Kasumi-1 (cell line): ENCODE measurements at regions not wholly inside any gene's neighbourhood (a gene's known extent, or its start where the extent isn't known, plus 50 kb on each side); places are given as distances from the start of the nearest gene placed in this dataset.
"Not testable (repeated sequence)": the region's sequence is repeated elsewhere in the genome, so short reads cannot be mapped to it uniquely, and the experiment has no call there.

Experiments used
- DNase-seq, 2 experiments: peaks; one replicate each; lab custom pipeline; 2025; lab: John Stamatoyannopoulos, UW

DNA sequence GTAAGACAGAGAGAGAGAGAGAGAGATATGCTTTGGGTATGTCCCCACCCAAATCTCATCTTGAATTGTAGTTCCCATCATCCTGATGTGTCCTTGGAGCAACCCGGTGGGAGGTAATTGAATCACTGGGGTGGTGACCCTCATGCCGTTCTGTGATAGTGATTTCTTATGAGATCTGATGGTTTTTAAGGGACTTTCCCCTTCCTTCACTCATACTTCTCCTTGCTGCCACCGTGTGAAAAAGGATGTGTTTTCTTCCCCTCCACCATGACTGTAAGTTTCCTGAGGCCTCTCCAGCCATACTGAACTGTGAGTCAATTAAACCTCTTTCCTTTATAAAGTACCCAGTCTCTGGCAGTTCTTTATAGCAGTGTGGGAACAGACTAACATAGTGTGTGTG is 60.3 kb downstream of the EOMES start:
- no peak for DNase-seq

DNA sequence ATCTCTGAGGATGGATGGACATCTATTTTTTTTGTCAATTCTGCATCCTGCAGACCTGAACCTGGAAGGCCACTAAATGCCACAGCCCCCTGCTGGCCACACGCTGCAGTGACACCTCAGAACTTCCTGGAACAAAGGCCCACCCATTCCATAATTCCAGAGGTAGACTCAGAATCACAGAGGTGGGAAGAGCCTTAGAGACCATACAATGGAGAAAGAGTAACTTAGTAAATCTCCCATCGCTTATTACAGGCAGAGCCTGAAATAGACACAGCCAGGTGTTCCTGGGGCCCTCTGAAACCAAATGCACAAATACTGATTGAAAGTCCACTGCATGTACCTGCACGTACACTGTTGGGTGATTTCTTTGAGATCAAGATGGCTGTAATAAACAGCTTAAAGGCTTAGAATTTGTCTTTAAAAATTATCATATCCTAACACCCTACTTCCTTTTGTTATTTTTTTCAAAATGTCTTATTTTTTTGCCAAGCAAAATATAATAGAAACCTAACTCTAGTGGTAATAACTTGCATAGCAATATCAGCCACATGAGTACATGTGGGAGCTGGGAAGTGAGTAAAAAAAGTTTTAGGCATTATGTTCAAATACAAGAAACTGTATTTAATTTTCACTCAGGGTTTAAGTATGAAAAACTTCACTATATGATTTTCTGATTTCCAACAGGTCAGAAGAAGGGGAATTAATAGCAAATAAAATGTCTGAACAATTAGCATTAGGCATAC is 62.7 kb downstream of the EOMES start:
- peak; percentile 41 to 42 for DNase-seq

DNA sequence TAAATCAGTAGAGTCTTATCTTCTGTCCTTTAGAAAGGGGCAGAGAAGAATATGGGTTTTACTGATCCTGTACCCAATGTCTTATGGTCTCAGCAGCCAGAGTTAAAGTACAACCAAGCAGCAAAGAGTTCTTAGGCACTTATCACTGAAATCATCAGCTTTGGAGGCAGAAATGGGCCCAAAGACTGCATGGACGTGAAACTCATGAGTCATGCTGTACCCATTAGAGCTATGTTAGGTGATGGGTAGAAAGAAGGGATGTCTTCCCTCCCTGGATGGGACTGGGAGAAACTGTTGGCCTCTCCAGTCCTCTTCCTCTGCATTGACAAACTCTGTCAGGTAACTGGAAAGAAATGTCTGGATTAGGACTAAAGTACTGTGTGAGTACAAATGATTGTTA is 63.4 kb downstream of the EOMES start:
- no peak for DNase-seq

DNA sequence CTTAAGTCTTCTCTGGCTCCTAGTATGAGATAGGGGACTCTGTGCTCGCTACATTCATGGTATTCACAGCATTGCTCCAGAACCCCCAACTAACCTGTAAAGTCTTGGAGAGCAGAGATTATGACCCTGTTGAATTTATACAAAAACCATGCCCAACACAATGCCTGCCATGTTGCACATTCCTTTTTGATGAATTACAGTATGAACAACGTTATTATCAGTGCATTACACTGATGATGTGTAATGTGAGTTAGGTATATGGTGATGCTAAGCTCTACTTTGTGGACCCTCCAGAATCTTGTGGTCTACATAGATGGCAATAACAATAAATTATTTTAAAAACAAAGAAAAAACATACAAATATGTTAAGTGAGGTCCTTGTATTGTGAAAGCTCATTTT is 64.3 kb downstream of the EOMES start:
- DNase-seq = no peak

DNA sequence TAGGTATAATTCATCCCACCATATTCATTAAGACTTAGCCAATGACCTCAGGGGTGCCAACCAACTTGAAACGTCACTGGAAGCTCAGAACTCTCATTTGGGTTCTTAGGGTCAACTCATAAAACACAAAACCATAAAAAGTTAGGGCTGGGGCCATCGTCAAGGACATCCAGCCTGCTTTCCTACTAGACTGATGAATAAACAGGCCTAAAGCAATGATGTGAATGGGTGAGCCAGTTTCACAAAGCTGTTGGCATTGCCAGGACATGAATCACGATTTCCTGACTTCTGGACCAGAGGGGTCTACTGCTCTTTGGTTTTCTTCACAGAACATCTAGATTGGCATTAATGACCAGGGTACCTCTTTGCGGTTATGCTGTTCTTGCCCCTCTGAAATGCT is 64.7 kb downstream of the EOMES start:
- no peak for DNase-seq

DNA sequence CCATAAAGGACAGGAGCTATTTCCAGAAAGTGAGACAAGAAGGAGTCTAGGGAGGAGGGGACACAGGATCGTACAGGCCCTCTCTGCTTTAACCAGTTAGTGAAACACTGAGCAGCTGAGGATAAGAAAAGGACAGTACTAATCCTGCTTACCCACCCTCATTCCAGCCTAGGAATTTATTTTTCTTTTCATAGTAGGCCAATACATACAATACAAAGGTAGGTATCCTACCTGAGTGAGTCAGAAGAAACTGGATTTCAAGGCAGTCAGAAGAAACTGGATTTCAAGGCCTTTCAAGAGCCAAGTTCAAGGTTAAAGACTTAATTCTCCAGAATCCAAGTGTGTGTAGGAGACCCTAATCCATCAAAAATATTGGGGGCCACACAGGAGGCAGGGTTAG is 65.3 kb downstream of the EOMES start:
- DNase-seq = no peak

DNA sequence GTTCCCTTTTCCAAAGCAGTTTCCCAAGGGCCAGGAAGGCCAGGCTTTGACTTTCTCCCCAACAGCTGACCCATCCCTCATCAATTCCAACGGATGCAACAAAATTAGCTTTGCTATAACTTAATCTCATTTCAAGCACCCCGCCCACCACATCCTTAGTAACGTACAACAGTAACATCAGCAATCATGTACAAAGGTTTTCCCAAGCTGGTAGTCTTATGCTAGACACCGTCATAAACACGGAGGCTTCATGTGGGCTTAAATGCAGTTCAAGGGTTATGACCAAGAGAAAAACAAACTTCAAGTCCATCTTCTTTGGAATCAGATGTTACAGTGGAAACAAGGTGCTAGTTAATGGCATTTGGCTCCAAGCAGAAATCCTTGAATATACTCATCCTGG is 66.6 kb downstream of the EOMES start:
- DNase-seq = no peak

DNA sequence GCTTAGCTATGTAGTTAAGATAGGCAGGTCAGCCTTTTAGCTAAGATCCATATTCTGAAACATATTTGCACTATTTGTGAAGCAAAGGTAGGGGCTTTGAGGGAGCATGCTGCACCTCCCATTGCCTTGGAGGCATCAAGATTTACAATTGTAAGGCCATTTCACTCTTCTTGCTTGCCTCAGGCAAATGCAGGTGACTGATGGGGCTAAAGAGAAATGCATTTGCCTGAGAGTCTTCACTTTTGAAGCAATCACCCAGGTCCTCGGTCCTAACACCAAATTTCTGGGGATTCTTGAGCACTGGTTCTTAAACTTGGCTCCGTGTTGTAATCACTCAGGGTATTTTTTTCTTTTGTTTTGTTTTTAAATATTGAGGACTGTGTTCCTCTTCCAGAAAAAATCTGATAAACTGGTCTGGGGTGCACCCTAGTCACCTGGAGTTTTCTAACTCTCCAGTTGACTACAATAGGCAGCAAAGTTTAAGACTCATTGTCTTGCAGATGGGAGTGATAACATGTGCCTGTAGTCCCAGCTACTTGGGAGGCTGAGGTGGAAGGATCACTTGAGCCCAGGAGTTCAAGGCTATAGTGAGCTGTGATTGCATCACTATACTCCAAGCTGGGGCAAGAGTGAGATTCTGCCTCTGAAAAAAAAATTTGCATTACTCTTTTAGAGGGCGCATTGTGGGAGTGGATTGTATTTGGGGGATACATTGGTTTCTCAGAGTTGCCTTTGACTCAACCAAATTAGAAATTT is 68.1 kb downstream of the EOMES start:
- no peak for DNase-seq

DNA sequence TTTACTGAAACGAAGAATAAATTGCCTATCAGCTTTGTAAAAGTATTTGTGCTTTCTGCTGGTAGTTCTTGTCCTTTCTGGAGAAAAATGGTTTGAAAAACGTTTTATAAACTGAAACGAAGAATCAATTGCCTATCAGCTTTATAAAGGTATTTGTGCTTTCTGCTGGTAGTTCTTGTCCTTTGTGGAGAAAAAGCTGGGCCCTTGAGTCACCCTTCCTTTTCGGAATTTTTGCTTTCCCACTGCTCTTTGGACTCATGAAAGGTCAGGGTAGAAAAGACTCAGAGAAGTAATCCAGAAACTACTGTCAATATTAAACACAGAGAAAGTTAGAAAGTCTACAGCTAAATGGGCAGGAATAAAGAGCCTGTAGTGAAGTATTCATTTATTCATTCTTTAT is 72.8 kb downstream of the EOMES start:
- DNase-seq = no peak

DNA sequence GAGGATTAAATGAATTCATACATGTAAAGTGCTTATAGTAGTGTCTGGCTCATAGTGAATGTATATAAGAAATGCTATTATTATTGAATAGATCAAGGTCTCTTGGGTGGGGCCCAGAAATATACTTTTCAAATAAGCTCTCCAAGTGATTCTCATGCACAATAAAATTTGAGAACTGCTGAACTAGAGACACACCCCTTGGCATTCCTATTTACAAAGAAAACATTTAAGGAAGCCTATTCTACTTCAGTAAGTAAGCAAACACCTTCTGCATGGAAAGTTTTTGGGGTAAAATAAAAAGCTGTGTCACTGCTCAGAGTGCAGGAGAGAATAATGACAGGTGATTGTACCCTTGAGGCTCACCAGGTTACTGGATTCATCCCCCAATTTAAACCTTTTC is 75.2 kb downstream of the EOMES start:
- DNase-seq = no peak

DNA sequence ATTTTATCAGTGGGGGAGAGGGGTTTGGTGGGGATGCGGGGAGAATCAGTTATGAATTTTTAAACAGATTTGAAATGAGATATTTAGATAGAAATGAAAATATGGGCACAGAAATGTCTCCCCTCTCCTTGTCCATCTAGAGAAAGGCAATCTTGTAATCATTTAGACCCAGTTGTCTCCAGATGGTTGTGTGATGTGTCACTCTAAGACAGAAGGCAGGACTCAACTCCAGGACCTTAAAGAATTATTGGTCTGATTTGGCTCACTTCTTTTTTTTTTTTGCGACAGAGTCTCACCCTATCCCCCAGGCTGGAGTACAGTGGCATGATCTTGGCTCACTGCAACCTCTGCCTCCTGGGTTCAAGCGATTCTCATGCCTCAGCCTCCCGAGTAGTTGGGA is 77.2 kb downstream of the EOMES start:
- no peak for DNase-seq

DNA sequence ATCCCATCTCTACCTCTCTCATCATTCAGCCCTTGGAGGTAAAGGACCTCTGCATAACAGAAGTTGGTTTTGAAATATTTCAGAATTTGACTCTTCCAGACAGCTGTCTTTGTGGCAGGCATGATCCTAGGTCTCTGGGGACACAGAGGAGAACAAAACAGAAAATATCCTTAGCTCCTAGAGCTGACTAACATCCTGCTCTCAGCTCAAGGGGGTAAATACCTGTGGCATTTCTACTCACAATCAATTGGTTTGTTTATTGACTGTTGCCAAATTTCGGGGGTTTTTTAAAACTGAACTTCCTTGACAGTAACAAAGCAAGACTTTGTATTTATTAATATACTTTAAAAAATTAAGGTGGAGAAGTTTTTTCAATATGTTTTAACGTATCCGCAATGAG is 78.8 kb downstream of the EOMES start:
- no peak for DNase-seq

DNA sequence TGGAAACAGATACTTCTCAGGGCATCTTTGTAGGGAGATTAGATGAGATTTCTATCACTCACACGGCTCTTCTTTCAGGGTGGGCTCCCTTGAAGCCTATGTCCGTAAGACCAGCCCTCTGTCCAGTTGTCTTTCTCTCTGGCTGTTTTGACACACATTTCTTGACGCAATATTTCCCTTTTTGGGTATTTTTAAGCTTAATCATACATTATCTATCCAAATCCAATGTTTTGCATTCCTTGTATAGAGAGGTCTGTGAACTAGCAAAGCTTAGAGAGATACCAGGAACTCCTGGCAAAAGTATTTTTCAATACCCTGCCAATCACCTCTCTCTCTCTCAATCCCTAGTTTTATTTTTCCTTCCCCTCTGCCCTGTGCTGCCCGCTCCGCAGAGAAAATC is 79.3 kb downstream of the EOMES start:
- DNase-seq = no peak

DNA sequence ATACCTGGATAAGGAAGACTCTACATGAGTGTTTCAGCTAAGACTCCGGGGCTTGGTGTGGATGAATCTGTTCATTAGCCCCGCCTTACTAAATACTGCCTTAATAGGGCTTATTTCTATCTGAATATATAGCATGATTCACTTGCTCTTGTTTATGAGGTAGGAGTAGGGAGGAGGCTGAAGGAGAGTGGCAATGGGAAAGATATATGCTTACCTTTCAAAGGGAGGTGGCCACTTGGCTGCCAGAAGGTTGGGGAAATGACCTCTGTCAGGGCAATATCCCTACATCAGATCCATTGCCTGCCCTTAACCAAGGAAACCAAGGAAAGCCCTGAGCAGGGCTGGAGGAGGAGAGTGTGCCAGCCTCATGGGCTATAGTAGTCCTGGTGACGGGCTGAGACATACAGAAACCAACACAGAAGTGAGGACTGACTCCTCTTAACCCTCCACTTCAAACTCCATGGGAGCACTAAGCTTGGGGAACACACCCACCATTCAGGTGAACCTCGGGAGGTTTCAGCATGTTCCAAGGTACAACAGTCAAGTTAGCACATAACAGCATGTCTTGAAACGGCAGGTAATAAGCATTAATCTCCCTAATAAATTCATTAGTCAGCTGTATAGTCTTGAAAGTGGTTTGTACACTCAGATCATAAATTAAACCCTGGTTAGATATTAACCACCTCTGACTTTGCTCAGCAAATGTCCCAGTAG is 80.1 kb downstream of the EOMES start:
- DNase-seq = no peak

DNA sequence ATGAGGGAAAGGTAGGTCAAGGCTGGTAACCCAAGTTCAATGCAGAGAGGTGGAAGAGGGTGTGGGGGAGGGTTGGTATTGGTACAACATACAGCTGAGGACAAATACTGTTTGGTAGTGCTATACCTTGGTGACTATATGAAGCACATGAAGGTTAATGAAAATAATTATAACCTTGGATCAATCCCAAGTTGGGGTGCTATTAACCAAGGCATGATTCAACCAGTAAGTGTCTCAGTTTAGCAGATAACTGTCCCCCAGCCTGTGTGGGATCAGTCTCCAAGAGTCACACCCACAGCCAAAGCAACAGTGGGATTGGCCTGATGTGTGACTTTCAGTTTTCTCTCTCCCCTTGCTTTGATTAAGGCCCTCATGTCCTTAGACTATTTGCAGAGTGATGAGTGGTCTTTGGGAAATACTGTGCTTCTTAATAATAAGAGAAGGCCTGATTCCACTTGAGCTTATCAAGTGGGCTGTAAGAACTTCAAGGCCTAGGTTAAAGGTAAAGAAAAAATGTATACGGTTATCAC is 80.8 kb downstream of the EOMES start:
- no peak for DNase-seq

DNA sequence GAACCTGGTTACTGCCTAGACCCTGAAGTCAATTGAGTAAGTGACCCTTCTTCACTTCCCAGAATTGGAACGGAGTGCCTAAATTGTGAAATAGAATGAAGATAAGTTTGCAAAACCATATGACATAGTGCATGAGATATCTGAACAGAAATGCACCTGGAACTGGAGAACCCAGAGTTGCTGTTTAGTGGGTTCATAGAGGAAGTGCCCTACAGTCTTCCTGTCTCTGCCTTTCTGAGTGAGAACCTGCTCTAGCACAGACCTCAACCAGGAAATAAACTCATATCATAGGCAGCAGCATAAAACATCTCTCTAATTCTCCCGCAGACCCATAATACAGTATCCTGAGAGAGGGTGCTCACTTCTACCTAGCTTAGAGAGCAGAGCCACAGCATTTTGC is 82.9 kb downstream of the EOMES start:
- DNase-seq = peak; percentile 48 to 58

DNA sequence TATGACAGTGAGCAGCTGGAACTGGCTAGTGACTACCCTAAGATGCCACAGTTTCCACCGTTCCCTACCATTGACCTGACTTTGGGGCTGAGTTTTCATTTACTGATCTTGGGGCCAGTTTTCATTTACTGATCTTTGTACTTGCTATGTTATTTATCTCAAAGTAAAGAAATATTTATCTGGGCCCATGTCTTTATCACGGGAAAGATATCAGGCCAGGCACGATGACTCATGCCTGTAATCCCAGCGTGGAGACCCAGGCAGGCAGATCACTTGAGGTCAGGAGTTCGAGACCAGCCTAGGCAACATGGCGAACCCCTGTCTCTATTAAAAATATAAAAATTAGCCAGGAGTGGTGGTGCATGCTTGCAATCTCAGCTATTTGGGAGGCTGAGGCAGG is 83.5 kb downstream of the EOMES start:
- no peak for DNase-seq

DNA sequence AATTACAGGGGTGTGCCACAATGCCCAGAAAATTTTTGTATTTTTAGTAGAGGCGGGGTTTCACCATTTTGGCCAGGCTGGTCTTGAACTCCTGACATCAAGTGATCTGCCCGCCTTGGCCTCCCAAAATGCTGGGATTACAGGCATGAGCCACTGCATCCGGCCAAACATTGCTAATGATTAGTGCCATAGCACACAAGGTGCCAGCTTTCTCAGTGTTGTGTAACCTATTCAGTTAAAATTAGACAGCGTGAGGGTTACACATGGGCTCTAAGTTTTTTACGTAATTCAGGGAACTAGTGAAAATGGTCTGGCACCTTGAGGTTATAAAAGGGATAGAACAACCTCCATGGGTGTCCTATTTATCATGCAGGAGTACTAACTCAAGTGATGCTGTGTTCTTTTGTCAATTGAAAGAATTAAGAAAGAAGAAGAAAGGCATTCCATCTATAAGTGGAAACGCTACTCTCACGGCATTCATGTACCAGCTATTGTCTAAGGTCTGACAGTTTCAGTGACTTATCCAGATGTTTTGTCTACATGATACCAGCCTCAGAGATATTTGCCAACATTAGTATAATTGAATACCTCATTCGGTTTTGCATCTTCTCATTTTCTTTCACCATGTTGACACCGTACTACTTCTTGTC is 84.7 kb downstream of the EOMES start:
- DNase-seq = no peak

DNA sequence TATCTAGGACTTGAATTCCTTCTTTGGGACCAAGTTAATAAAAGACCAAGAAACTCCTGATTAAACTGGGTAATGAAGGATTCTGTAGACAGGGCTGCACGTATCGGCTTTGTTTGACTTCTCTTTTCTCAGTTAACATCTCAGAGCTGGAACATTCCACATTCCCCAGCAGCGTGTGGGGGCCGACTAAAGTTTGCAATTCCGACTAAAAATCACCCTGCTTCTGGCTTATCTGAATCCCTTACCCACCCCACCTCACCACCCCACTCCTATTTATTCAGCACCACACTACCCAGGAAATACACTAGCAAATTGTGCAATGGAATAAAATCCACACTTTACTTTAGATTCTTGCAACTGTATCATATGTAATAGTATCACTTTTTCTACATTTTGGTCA is 87.1 kb downstream of the EOMES start:
- DNase-seq = not testable (repeated sequence)

DNA sequence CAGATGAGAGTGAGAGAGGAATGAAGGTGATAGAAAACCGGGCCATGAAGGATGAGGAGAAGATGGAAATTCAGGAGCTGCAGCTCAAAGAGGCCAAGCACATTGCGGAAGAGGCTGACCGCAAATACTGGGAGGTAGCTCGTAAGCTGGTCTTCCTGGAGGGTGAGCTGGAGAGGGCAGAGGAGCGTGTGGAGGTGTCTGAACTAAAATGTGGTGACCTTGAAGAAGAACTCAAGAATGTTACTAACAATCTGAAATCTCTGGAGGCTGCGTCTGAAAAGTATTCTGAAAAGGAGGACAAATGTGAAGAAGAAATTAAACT is 88.9 kb downstream of the EOMES start:
- DNase-seq = peak; percentile 41 to 47

DNA sequence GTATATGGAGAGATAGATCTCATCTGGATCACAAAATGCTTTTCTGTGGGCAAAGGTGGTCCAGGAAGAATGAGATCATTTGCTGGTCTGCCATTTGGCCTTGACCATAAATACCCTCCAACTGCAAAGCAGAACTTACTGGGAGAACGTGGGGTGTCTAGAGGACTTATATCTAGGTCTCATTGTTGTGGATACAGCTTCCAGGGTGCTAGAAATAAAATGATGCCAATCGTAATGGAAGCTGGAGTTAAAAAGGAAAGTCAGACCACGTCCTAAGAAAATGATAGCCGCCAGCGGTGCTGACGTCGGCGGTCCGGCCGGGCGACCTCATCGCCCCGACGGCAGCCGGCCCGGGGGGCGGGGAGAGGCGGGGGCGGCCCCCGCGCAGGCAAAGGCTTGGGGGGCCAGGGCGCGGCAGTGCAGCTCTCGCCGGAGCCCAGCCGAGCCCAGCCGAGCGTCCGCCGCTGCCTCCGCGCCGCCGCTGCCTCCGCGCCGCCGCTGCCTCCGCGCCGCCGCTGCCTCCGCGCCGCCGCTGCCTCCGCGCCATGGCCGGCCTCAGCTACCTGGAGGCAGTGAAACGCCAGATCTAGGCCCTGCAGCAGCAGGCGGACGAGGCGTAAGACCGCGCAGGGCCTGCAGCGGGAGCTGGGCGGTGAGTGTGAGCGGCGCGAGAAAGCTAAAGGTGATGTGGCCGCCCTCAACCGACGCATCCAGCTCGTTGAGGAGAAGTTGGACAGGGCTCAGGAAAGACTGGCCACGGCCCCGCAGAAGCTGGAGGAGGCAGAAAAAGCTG is 89.5 kb downstream of the EOMES start:
- peak; percentile 44 to 47 for DNase-seq

DNA sequence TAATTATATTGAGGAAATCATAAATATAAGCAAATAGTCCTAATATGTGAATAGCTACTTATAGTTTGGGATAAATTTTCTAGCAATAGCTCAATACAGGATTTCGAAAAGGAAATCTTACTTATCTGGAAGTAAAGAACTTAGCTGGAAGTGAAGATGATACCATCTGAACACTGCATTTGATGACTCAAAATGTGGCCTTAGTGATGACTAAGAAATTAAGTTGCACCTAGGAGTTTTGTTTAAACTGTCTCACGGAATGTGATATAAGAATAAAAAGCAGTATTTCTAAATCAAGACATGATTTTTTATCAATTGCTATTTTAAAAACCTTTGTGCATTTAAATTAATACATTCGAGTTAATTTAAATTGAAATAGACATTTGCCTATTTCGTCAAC is 91.2 kb downstream of the EOMES start:
- DNase-seq = no peak
